GM18909 (cell line): ENCODE measurements at regions not wholly inside any gene's neighbourhood (a gene's known extent, or its start where the extent isn't known, plus 50 kb on each side); places are given as distances from the start of the nearest gene placed in this dataset.
"Not testable (repeated sequence)": the region's sequence is repeated elsewhere in the genome, so short reads cannot be mapped to it uniquely, and the experiment has no call there.

ENCODE experiments used
- ATAC-seq: cut with Tn5 transposase; IDR thresholded peaks from one replicate; pipeline ENCODE4 v1.9.1; 2021; ENCODE audit warnings: mild to moderate bottlenecking; ENCODE audit not compliant: unreplicated experiment, poor library complexity

GRCh38 chr16:87093804-87094555, 223.2 kb downstream of the C16orf95 start:
- ATAC-seq, result no peak

GRCh38 chr16:87094556-87094865, 222.7 kb downstream of the C16orf95 start:
- no peak for ATAC-seq

- no peak for ATAC-seq
Measured at GRCh38 chr16:87095271-87095670, 221.9 kb downstream of the C16orf95 start.

- no peak for ATAC-seq
Measured at GRCh38 chr16:87096746-87097333, 220.4 kb downstream of the C16orf95 start.

GRCh38 chr16:87098361-87098760, 218.8 kb downstream of the C16orf95 start:
- no peak for ATAC-seq

- no peak for ATAC-seq
Measured at GRCh38 chr16:87098976-87099720, 218.0 kb downstream of the C16orf95 start.

- no peak for ATAC-seq
Measured at GRCh38 chr16:87100306-87101058, 216.7 kb downstream of the C16orf95 start.

- ATAC-seq, result no peak
Measured at GRCh38 chr16:87101903-87102302, 215.3 kb downstream of the C16orf95 start.

- no peak for ATAC-seq
Measured at GRCh38 chr16:87107201-87107600, 210.0 kb downstream of the C16orf95 start.

- ATAC-seq, result no peak
Measured at GRCh38 chr16:87108278-87108677, 208.9 kb downstream of the C16orf95 start.

- no peak for ATAC-seq
Measured at GRCh38 chr16:87108941-87109340, 208.3 kb downstream of the C16orf95 start.

GRCh38 chr16:87114832-87115231, 202.4 kb downstream of the C16orf95 start:
- ATAC-seq, result no peak

GRCh38 chr16:87115646-87116045, 201.5 kb downstream of the C16orf95 start:
- no peak for ATAC-seq

GRCh38 chr16:87117936-87118335, 199.3 kb downstream of the C16orf95 start:
- ATAC-seq, result no peak

- no peak for ATAC-seq
Measured at GRCh38 chr16:87119168-87119567, 198.0 kb downstream of the C16orf95 start.

GRCh38 chr16:87119748-87120147, 197.4 kb downstream of the C16orf95 start:
- ATAC-seq, result no peak

- ATAC-seq, result no peak
Measured at GRCh38 chr16:87121816-87122215, 195.4 kb downstream of the C16orf95 start.

GRCh38 chr16:87123356-87124001, 193.7 kb downstream of the C16orf95 start:
- no peak for ATAC-seq

GRCh38 chr16:87124405-87124804, 192.8 kb downstream of the C16orf95 start:
- not testable (repeated sequence) for ATAC-seq
